ENCODE measurements at regions not wholly inside any gene's neighbourhood (a gene's known extent, or its start where the extent isn't known, plus 50 kb on each side); places are given as distances from the start of the nearest gene placed in this dataset.

GRCh38 chr15:25176991-25177954 lies 222.5 kb downstream of the SNRPN start:
- no peaks in the 10 kb centered on the region for H3K9me3 ChIP-seq (ENCODE audit: control insufficient read depth, low read length, poor library complexity, severe bottlenecking)
- Mint-ChIP-seq H3K36me3 (ENCODE audit: low read depth) (no peaks in the 10 kb centered on the region), H3K27me3 (no peaks in the 10 kb centered on the region), H3K27ac (no peak overlapping the region), H3K4me3 (no peak overlapping the region), H3K4me1 (no peaks in the 10 kb centered on the region)
- DNase-seq: peak in 2 of 3 donors; percentile 5 to 6
- no peak for ATAC-seq

- no peaks in the 10 kb centered on the region for H3K4me1 Mint-ChIP-seq
- H3K27ac Mint-ChIP-seq: no peak overlapping the region
- H3K9me3 ChIP-seq (ENCODE audit: control insufficient read depth, low read length, poor library complexity, severe bottlenecking): no peaks in the 10 kb centered on the region
- no peak for ATAC-seq
- no peak overlapping the region for H3K4me3 Mint-ChIP-seq
- no peaks in the 10 kb centered on the region for H3K27me3 Mint-ChIP-seq
- peak in 2 of 3 donors; percentile 1 to 5 for DNase-seq
- H3K36me3 Mint-ChIP-seq (ENCODE audit: low read depth): no peaks in the 10 kb centered on the region
These were observed 223.4 kb downstream of the SNRPN start for GRCh38 chr15:25177955-25178801.

GRCh38 chr15:25178835-25179672 lies 224.3 kb downstream of the SNRPN start:
- Mint-ChIP-seq H3K4me1 (no peaks in the 10 kb centered on the region), H3K27ac (no peak overlapping the region), H3K27me3 (no peaks in the 10 kb centered on the region), H3K36me3 (ENCODE audit: low read depth) (no peaks in the 10 kb centered on the region), H3K4me3 (no peak overlapping the region)
- DNase-seq: peak in 2 of 3 donors; percentile 4 to 5
- ATAC-seq: no peak
- no peaks in the 10 kb centered on the region for H3K9me3 ChIP-seq (ENCODE audit: control insufficient read depth, low read length, poor library complexity, severe bottlenecking)

GRCh38 chr15:25179673-25180511 lies 225.1 kb downstream of the SNRPN start:
- Mint-ChIP-seq H3K36me3 (ENCODE audit: low read depth) (no peaks in the 10 kb centered on the region), H3K27me3 (no peaks in the 10 kb centered on the region), H3K4me3 (no peak overlapping the region), H3K27ac (no peak overlapping the region), H3K4me1 (no peaks in the 10 kb centered on the region)
- ATAC-seq (no peak), DNase-seq (peak in 1 of 3 donors; percentile 1)
- no peaks in the 10 kb centered on the region for H3K9me3 ChIP-seq (ENCODE audit: control insufficient read depth, low read length, poor library complexity, severe bottlenecking)

- Mint-ChIP-seq H3K4me1 (no peaks in the 10 kb centered on the region), H3K36me3 (ENCODE audit: low read depth) (no peaks in the 10 kb centered on the region), H3K27ac (no peak overlapping the region), H3K27me3 (no peaks in the 10 kb centered on the region), H3K4me3 (no peak overlapping the region)
- H3K9me3 ChIP-seq (ENCODE audit: control insufficient read depth, low read length, poor library complexity, severe bottlenecking): no peaks in the 10 kb centered on the region
- no peak for ATAC-seq
- peak in 2 of 3 donors; percentile 4 for DNase-seq
These were observed 226.0 kb downstream of the SNRPN start for GRCh38 chr15:25180606-25181292.

- H3K36me3 Mint-ChIP-seq (ENCODE audit: low read depth): no peaks in the 10 kb centered on the region
- no peak overlapping the region for H3K4me3 Mint-ChIP-seq
- DNase-seq (peak in 2 of 3 donors; percentile 5), ATAC-seq (no peak)
- no peak overlapping the region for H3K27ac Mint-ChIP-seq
- no peaks in the 10 kb centered on the region for H3K9me3 ChIP-seq (ENCODE audit: control insufficient read depth, low read length, poor library complexity, severe bottlenecking)
- no peaks in the 10 kb centered on the region for H3K27me3 Mint-ChIP-seq
- H3K4me1 Mint-ChIP-seq: no peaks in the 10 kb centered on the region
These were observed 226.7 kb downstream of the SNRPN start for GRCh38 chr15:25181293-25182097.

GRCh38 chr15:25182098-25182478 lies 227.3 kb downstream of the SNRPN start:
- Mint-ChIP-seq H3K27me3 (no peaks in the 10 kb centered on the region), H3K4me3 (no peak overlapping the region), H3K27ac (no peak overlapping the region), H3K36me3 (ENCODE audit: low read depth) (no peaks in the 10 kb centered on the region), H3K4me1 (no peaks in the 10 kb centered on the region)
- no peaks in the 10 kb centered on the region for H3K9me3 ChIP-seq (ENCODE audit: control insufficient read depth, low read length, poor library complexity, severe bottlenecking)
- DNase-seq: peak in 1 of 3 donors; percentile 2
- no peak for ATAC-seq

GRCh38 chr15:25182736-25183445 lies 228.1 kb downstream of the SNRPN start:
- DNase-seq: peak in 2 of 3 donors; percentile 4 to 8
- H3K27me3 Mint-ChIP-seq: no peaks in the 10 kb centered on the region
- H3K9me3 ChIP-seq (ENCODE audit: control insufficient read depth, low read length, poor library complexity, severe bottlenecking): no peaks in the 10 kb centered on the region
- H3K36me3 Mint-ChIP-seq (ENCODE audit: low read depth): no peaks in the 10 kb centered on the region
- no peak for ATAC-seq
- no peak overlapping the region for H3K4me3 Mint-ChIP-seq
- no peak overlapping the region for H3K27ac Mint-ChIP-seq
- H3K4me1 Mint-ChIP-seq: no peaks in the 10 kb centered on the region

GRCh38 chr15:25183581-25184251 lies 228.9 kb downstream of the SNRPN start:
- Mint-ChIP-seq H3K27ac (no peak overlapping the region), H3K27me3 (no peaks in the 10 kb centered on the region), H3K36me3 (ENCODE audit: low read depth) (no peaks in the 10 kb centered on the region), H3K4me1 (no peaks in the 10 kb centered on the region), H3K4me3 (no peak overlapping the region)
- DNase-seq (peak in 1 of 3 donors; percentile 2), ATAC-seq (no peak)
- H3K9me3 ChIP-seq (ENCODE audit: control insufficient read depth, low read length, poor library complexity, severe bottlenecking): no peaks in the 10 kb centered on the region

- no peaks in the 10 kb centered on the region for H3K9me3 ChIP-seq (ENCODE audit: control insufficient read depth, low read length, poor library complexity, severe bottlenecking)
- Mint-ChIP-seq H3K27me3 (no peaks in the 10 kb centered on the region), H3K27ac (no peak overlapping the region), H3K36me3 (ENCODE audit: low read depth) (no peaks in the 10 kb centered on the region), H3K4me3 (no peak overlapping the region), H3K4me1 (no peaks in the 10 kb centered on the region)
- ATAC-seq (no peak), DNase-seq (no peak)
These were observed 229.8 kb downstream of the SNRPN start for GRCh38 chr15:25184356-25185155.

Data from T-helper 17 cell (primary cell).